ENCODE measurements at regions not wholly inside any gene's neighbourhood (a gene's known extent, or its start where the extent isn't known, plus 50 kb on each side); places are given as distances from the start of the nearest gene placed in this dataset.
A peak's percentile ranks its signal among the peaks of the same experiment; 100 is the strongest.
"Not testable (repeated sequence)": the region's sequence is repeated elsewhere in the genome, so short reads cannot be mapped to it uniquely, and the experiment has no call there.

- TF ChIP-seq CTCF (IDR thresholded peaks at IDR 0.05; ENCODE audit: extremely low read depth, low read depth, low read length) = peak; percentile 11
- H3K4me3 ChIP-seq (ENCODE audit: insufficient read depth, low read length); H3K4me2 ChIP-seq (ENCODE audit: insufficient read depth, low read length); H3K9me3 ChIP-seq (ENCODE audit: low read depth, low read length); H2AFZ ChIP-seq (ENCODE audit: low read length); H3K79me2 ChIP-seq (ENCODE audit: insufficient read depth, low read length); H3K27ac ChIP-seq (ENCODE audit: low read depth, low read length); H3K36me3 ChIP-seq (ENCODE audit: insufficient read depth, low read length); DNase-seq (ENCODE audit: insufficient read length, low spot score, missing footprints); H3K27me3 ChIP-seq (ENCODE audit: insufficient read depth, low read length); H3K4me1 ChIP-seq (ENCODE audit: insufficient read depth, low read length); H4K20me1 ChIP-seq (ENCODE audit: insufficient read depth, low read length): not testable (repeated sequence)
Measured at GRCh38 chr7:55722874-55723620, 139.5 kb downstream of the SEPTIN14 start.

GRCh38 chr7:55721004-55721403 is 141.5 kb downstream of the SEPTIN14 start:
- H3K27me3 ChIP-seq (ENCODE audit: insufficient read depth, low read length); H2AFZ ChIP-seq (ENCODE audit: low read length); H3K36me3 ChIP-seq (ENCODE audit: insufficient read depth, low read length); H3K27ac ChIP-seq (ENCODE audit: low read depth, low read length); DNase-seq (ENCODE audit: insufficient read length, low spot score, missing footprints); H3K79me2 ChIP-seq (ENCODE audit: insufficient read depth, low read length); H3K9me3 ChIP-seq (ENCODE audit: low read depth, low read length); H3K4me3 ChIP-seq (ENCODE audit: insufficient read depth, low read length); H3K4me2 ChIP-seq (ENCODE audit: insufficient read depth, low read length); H4K20me1 ChIP-seq (ENCODE audit: insufficient read depth, low read length); H3K4me1 ChIP-seq (ENCODE audit: insufficient read depth, low read length): not testable (repeated sequence)

- not testable (repeated sequence) for H4K20me1 ChIP-seq (ENCODE audit: insufficient read depth, low read length); H3K27me3 ChIP-seq (ENCODE audit: insufficient read depth, low read length); H3K36me3 ChIP-seq (ENCODE audit: insufficient read depth, low read length); H3K79me2 ChIP-seq (ENCODE audit: insufficient read depth, low read length); H3K9me3 ChIP-seq (ENCODE audit: low read depth, low read length); H3K27ac ChIP-seq (ENCODE audit: low read depth, low read length); H3K4me3 ChIP-seq (ENCODE audit: insufficient read depth, low read length); H3K4me1 ChIP-seq (ENCODE audit: insufficient read depth, low read length); DNase-seq (ENCODE audit: insufficient read length, low spot score, missing footprints); H2AFZ ChIP-seq (ENCODE audit: low read length); H3K4me2 ChIP-seq (ENCODE audit: insufficient read depth, low read length)
Measured at GRCh38 chr7:55715247-55715867, 143.1 kb upstream of the VOPP1 start.

- not testable (repeated sequence) for H4K20me1 ChIP-seq (ENCODE audit: insufficient read depth, low read length); H3K79me2 ChIP-seq (ENCODE audit: insufficient read depth, low read length)
Measured at GRCh38 chr7:55714370-55714769, 142.1 kb upstream of the VOPP1 start.

GRCh38 chr7:55710312-55710711 is 138.0 kb upstream of the VOPP1 start:
- not testable (repeated sequence) for H3K4me3 ChIP-seq (ENCODE audit: insufficient read depth, low read length); H4K20me1 ChIP-seq (ENCODE audit: insufficient read depth, low read length); H3K79me2 ChIP-seq (ENCODE audit: insufficient read depth, low read length); H3K27me3 ChIP-seq (ENCODE audit: insufficient read depth, low read length); H3K27ac ChIP-seq (ENCODE audit: low read depth, low read length); H3K4me1 ChIP-seq (ENCODE audit: insufficient read depth, low read length); H2AFZ ChIP-seq (ENCODE audit: low read length); H3K9me3 ChIP-seq (ENCODE audit: low read depth, low read length); H3K4me2 ChIP-seq (ENCODE audit: insufficient read depth, low read length); H3K36me3 ChIP-seq (ENCODE audit: insufficient read depth, low read length)
- peak; percentile 21 for DNase-seq (ENCODE audit: insufficient read length, low spot score, missing footprints)

More at GRCh38 chr7:55714370-55714769, 142.1 kb upstream of the VOPP1 start:
- not testable (repeated sequence) for H3K4me1 ChIP-seq (ENCODE audit: insufficient read depth, low read length); DNase-seq (ENCODE audit: insufficient read length, low spot score, missing footprints); H3K27ac ChIP-seq (ENCODE audit: low read depth, low read length); H2AFZ ChIP-seq (ENCODE audit: low read length); H3K9me3 ChIP-seq (ENCODE audit: low read depth, low read length); H3K4me2 ChIP-seq (ENCODE audit: insufficient read depth, low read length); H3K4me3 ChIP-seq (ENCODE audit: insufficient read depth, low read length); H3K27me3 ChIP-seq (ENCODE audit: insufficient read depth, low read length); H3K36me3 ChIP-seq (ENCODE audit: insufficient read depth, low read length)

- not testable (repeated sequence) for H3K4me3 ChIP-seq (ENCODE audit: insufficient read depth, low read length); H3K27ac ChIP-seq (ENCODE audit: low read depth, low read length); H2AFZ ChIP-seq (ENCODE audit: low read length); H3K4me1 ChIP-seq (ENCODE audit: insufficient read depth, low read length); H4K20me1 ChIP-seq (ENCODE audit: insufficient read depth, low read length); H3K36me3 ChIP-seq (ENCODE audit: insufficient read depth, low read length); H3K27me3 ChIP-seq (ENCODE audit: insufficient read depth, low read length); H3K9me3 ChIP-seq (ENCODE audit: low read depth, low read length); H3K79me2 ChIP-seq (ENCODE audit: insufficient read depth, low read length); H3K4me2 ChIP-seq (ENCODE audit: insufficient read depth, low read length); DNase-seq (ENCODE audit: insufficient read length, low spot score, missing footprints)
Measured at GRCh38 chr7:55708028-55708427, 135.7 kb upstream of the VOPP1 start.

GRCh38 chr7:55707410-55707809 is 135.1 kb upstream of the VOPP1 start:
- H2AFZ ChIP-seq (ENCODE audit: low read length); H3K4me3 ChIP-seq (ENCODE audit: insufficient read depth, low read length); H3K36me3 ChIP-seq (ENCODE audit: insufficient read depth, low read length); H4K20me1 ChIP-seq (ENCODE audit: insufficient read depth, low read length); H3K27me3 ChIP-seq (ENCODE audit: insufficient read depth, low read length); DNase-seq (ENCODE audit: insufficient read length, low spot score, missing footprints); H3K4me2 ChIP-seq (ENCODE audit: insufficient read depth, low read length); H3K27ac ChIP-seq (ENCODE audit: low read depth, low read length); H3K4me1 ChIP-seq (ENCODE audit: insufficient read depth, low read length); H3K79me2 ChIP-seq (ENCODE audit: insufficient read depth, low read length); H3K9me3 ChIP-seq (ENCODE audit: low read depth, low read length): not testable (repeated sequence)

- H3K79me2 ChIP-seq (ENCODE audit: insufficient read depth, low read length); H4K20me1 ChIP-seq (ENCODE audit: insufficient read depth, low read length); H3K4me2 ChIP-seq (ENCODE audit: insufficient read depth, low read length); H3K4me1 ChIP-seq (ENCODE audit: insufficient read depth, low read length); H3K9me3 ChIP-seq (ENCODE audit: low read depth, low read length); H2AFZ ChIP-seq (ENCODE audit: low read length); H3K27me3 ChIP-seq (ENCODE audit: insufficient read depth, low read length); H3K36me3 ChIP-seq (ENCODE audit: insufficient read depth, low read length); H3K4me3 ChIP-seq (ENCODE audit: insufficient read depth, low read length); H3K27ac ChIP-seq (ENCODE audit: low read depth, low read length): not testable (repeated sequence)
- peak; percentile 25 for DNase-seq (ENCODE audit: insufficient read length, low spot score, missing footprints)
Measured at GRCh38 chr7:55706451-55707195, 134.3 kb upstream of the VOPP1 start.

Measured in osteoblast (primary cell).